Gastroesophageal sphincter (tissue), 2 donors: ENCODE measurements at regions not wholly inside any gene's neighbourhood (a gene's known extent, or its start where the extent isn't known, plus 50 kb on each side); places are given as distances from the start of the nearest gene placed in this dataset.

Experiments
- EP300 ChIP-seq: sonication (generic); formaldehyde crosslinking; IDR thresholded peaks from one replicate; pipeline ENCODE4 v1.6.1; 2017; ENCODE audit warnings: antibody characterized with exemption, mild to moderate bottlenecking
- POLR2AphosphoS5 ChIP-seq: sonication (generic); formaldehyde crosslinking; IDR thresholded peaks from one replicate; pipeline ENCODE4 v1.6.1; 2017; ENCODE audit warnings: antibody characterized with exemption

DNA sequence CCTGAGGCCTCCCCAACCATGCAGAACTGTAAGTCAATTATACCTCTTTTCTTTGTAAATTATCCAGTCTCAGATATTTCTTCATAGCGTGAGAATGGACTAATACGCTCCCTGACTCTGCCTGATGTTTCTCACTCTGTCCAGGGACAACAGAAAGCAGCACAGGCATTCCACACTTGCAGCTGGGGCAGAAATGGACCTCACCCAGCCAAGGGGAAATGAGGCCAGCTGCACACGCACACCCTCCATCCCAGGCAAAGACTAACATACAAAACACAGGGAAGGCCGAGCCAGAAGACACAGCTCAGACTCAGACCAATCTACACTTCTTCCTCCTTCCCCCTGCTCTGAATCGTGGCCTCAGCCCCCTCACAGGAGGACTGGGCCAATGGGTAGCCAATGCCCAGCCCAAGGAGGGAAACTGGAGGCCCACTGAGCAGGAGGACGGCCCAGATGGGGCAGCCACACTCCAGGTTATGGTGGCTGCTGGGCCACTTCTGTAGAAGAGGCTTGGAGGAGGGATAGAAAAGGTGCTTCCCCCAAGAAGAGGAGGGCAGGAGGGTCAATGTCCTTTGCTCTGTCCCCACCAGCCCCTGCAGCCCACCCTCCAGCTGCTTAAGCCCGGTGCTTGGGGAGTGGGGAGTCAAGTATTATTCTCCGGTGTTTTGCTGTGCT is 228.4 kb downstream of the NPHP4 start:
- TF ChIP-seq POLR2AphosphoS5 (no peak), EP300 (no peak)
